PC-3 (cell line): ENCODE measurements at regions not wholly inside any gene's neighbourhood (a gene's known extent, or its start where the extent isn't known, plus 50 kb on each side); places are given as distances from the start of the nearest gene placed in this dataset.

Experiments
- ATAC-seq: fragments of 200-7000 bp; cut with Tn5 transposase; 2 replicates; pipeline ENCODE4 v1.9.1; 2020; ENCODE audit warnings: mild to moderate bottlenecking, moderate library complexity
- BruUV-seq: library from RNA; stranded (reverse); fragments of 400-500 nt; replicated peaks from 2 replicates; lab custom pipeline; 2021; lab: Mats Ljungman, UMichigan
- CTCF ChIA-PET: fragments of 300-600 bp; sonication (Branson Sonifier 250); formaldehyde crosslinking; loops from one replicate; lab custom pipeline; 2022; ENCODE audit warnings: antibody characterized with exemption; lab: Charles Lee
- POLR2A ChIA-PET: fragments of 300-600 bp; sonication (Branson Sonifier 250); formaldehyde crosslinking; loops from one replicate; lab custom pipeline; 2022; ENCODE audit warnings: antibody characterized with exemption; ENCODE audit not compliant: unreplicated experiment; lab: Charles Lee
- DNase-seq: peaks from one replicate; pipeline ENCODE4 v3.0.0-alpha.2; 2015
- H2AFZ ChIP-seq: fragments of 300-600 bp; sonication (generic); 2 replicates; pipeline ENCODE4 v1.6.0; 2016; ENCODE audit warnings: antibody characterized with exemption, low read length
- H3F3A ChIP-seq: fragments of 300-600 bp; sonication (generic); one replicate; pipeline ENCODE4 v1.6.0; 2017; ENCODE audit warnings: antibody characterized with exemption, low read length, control low read depth, mild to moderate bottlenecking; ENCODE audit not compliant: unreplicated experiment
- H3K27ac ChIP-seq: fragments of 300-600 bp; sonication (generic); 2 replicates; pipeline ENCODE4 v1.5.1; 2016; ENCODE audit warnings: mild to moderate bottlenecking, low read length
- H3K27me3 ChIP-seq: fragments of 300-600 bp; sonication (generic); 2 replicates; pipeline ENCODE4 v1.6.1; 2016; ENCODE audit warnings: low read length, mixed read lengths
- H3K36me3 ChIP-seq: fragments of 300-600 bp; sonication (generic); 2 replicates; pipeline ENCODE4 v1.6.1; 2016; ENCODE audit warnings: low read depth, mixed run types, low read length, mixed read lengths
- H3K4me1 ChIP-seq: fragments of 300-600 bp; sonication (generic); 2 replicates; pipeline ENCODE4 v1.5.1; 2016; ENCODE audit warnings: low read length; ENCODE audit not compliant: insufficient read depth
- H3K4me2 ChIP-seq: fragments of 300-600 bp; sonication (generic); 2 replicates; pipeline ENCODE4 v1.6.0; 2016; ENCODE audit warnings: low read length
- H3K4me3 ChIP-seq: fragments of 300-600 bp; sonication (generic); 2 replicates; pipeline ENCODE4 v1.5.1; 2016; ENCODE audit warnings: mild to moderate bottlenecking, low read length, mixed read lengths
- H3K79me2 ChIP-seq: fragments of 300-600 bp; sonication (generic); 2 replicates; pipeline ENCODE4 v1.6.1; 2017; ENCODE audit warnings: low read length, mixed read lengths
- H3K9ac ChIP-seq: fragments of 300-600 bp; sonication (generic); 2 replicates; pipeline ENCODE4 v1.6.0; 2016; ENCODE audit warnings: mild to moderate bottlenecking, low read length
- H3K9me2 ChIP-seq: fragments of 300-600 bp; sonication (generic); replicated peaks from 2 replicates; pipeline ENCODE4 v1.6.1; 2016; ENCODE audit warnings: mixed run types, low read length, mixed read lengths
- H3K9me3 ChIP-seq: fragments of 300-600 bp; sonication (generic); 2 replicates; pipeline ENCODE4 v1.6.1; 2016; ENCODE audit warnings: low read length, mixed read lengths
- H4K20me1 ChIP-seq: fragments of 300-600 bp; sonication (generic); 2 replicates; pipeline ENCODE4 v1.6.1; 2016; ENCODE audit warnings: low read length, mixed read lengths
- CTCF ChIP-seq: fragments of 300-600 bp; sonication (generic); conservative IDR thresholded peaks from 2 replicates; pipeline ENCODE4 v1.5.1; 2017; ENCODE audit warnings: antibody characterized with exemption, low read depth, mild to moderate bottlenecking, low read length
- EZH2 ChIP-seq: fragments of 300-600 bp; sonication (generic); IDR thresholded peaks from one replicate; pipeline ENCODE4 v1.6.1; 2017; ENCODE audit warnings: antibody characterized with exemption, mild to moderate bottlenecking, low read length; ENCODE audit not compliant: unreplicated experiment
- EZH2phosphoT487 ChIP-seq: fragments of 300-600 bp; sonication (generic); IDR thresholded peaks from 2 replicates; pipeline ENCODE4 v1.6.1; 2018; ENCODE audit warnings: mild to moderate bottlenecking, antibody characterized with exemption, low read length, borderline replicate concordance
- intact Hi-C: fragments of 100-400 bp; cut with micrococcal nuclease; formaldehyde crosslinking; loops from 2 replicates; pipeline ENCODE4 v1.9.0; 2023

- TF ChIP-seq EZH2phosphoT487: no peak
- TF ChIP-seq EZH2: no peak
- no peak for TF ChIP-seq CTCF
- DNase-seq: no peak
- no peak overlapping the region for H3K9ac ChIP-seq
- no peaks in the 10 kb centered on the region for H3K9me3 ChIP-seq
- H3K36me3 ChIP-seq: no peaks in the 10 kb centered on the region
- H3K79me2 ChIP-seq: no peaks in the 10 kb centered on the region
- H3K27ac ChIP-seq: no peak overlapping the region
- no peaks in the 10 kb centered on the region for H4K20me1 ChIP-seq
- no peak overlapping the region for H3K4me3 ChIP-seq
- H2AFZ ChIP-seq: no peak overlapping the region
- H3K4me1 ChIP-seq: peaks cover 7% of the 10 kb centered on the region
- POLR2A ChIA-PET: no interaction called here
- CTCF ChIA-PET: no interaction called here
- BruUV-seq: no TSS peak
- intact Hi-C loops: no loop called here
- no peaks in the 10 kb centered on the region for H3K9me2 ChIP-seq
- no peak for ATAC-seq
- no peak overlapping the region for H3K4me2 ChIP-seq
- no peaks in the 10 kb centered on the region for H3F3A ChIP-seq
- H3K27me3 ChIP-seq: peaks cover 12% of the 10 kb centered on the region; the same call in 1 of the 2 replicates
Measured at GRCh38 chr10:43876976-43877375, 228.3 kb upstream of the ZNF32 start.

- POLR2A ChIA-PET: no interaction called here
- no TSS peak for BruUV-seq
- Histone ChIP-seq H4K20me1 (no peaks in the 10 kb centered on the region), H3K79me2 (no peaks in the 10 kb centered on the region), H3K9me2 (no peaks in the 10 kb centered on the region), H3K9ac (no peak overlapping the region), H3F3A (no peaks in the 10 kb centered on the region), H3K27me3 (peaks cover 12% of the 10 kb centered on the region; the same call in 1 of the 2 replicates), H3K36me3 (no peaks in the 10 kb centered on the region), H3K4me3 (no peak overlapping the region), H3K9me3 (no peaks in the 10 kb centered on the region), H3K4me1 (peaks cover 7% of the 10 kb centered on the region), H3K27ac (no peak overlapping the region), H3K4me2 (no peak overlapping the region), H2AFZ (no peak overlapping the region)
- DNase-seq (no peak), ATAC-seq (no peak)
- CTCF ChIA-PET: no interaction called here
- TF ChIP-seq EZH2: no peak
- no peak for TF ChIP-seq EZH2phosphoT487
- no peak for TF ChIP-seq CTCF
- intact Hi-C loops: no loop called here
Measured at GRCh38 chr10:43874984-43875383, 226.3 kb upstream of the ZNF32 start.

GRCh38 chr10:43873717-43874116 lies 225.0 kb upstream of the ZNF32 start:
- no peak overlapping the region for H3K27ac ChIP-seq
- ChIA-PET POLR2A (no interaction called here), CTCF (no interaction called here)
- DNase-seq (no peak), ATAC-seq (no peak)
- no peaks in the 10 kb centered on the region for H3K79me2 ChIP-seq
- no peaks in the 10 kb centered on the region for H3K9me2 ChIP-seq
- intact Hi-C loops: no loop called here
- no peak overlapping the region for H3K4me2 ChIP-seq
- no peak for TF ChIP-seq CTCF
- no peak for TF ChIP-seq EZH2
- no peak for TF ChIP-seq EZH2phosphoT487
- H3K9ac ChIP-seq: no peak overlapping the region
- H3K9me3 ChIP-seq: no peaks in the 10 kb centered on the region
- BruUV-seq: no TSS peak
- no peaks in the 10 kb centered on the region for H3K36me3 ChIP-seq
- peaks cover 10% of the 10 kb centered on the region; the same call in 1 of the 2 replicates for H3K27me3 ChIP-seq
- H4K20me1 ChIP-seq: no peaks in the 10 kb centered on the region
- no peak overlapping the region for H2AFZ ChIP-seq
- no peaks in the 10 kb centered on the region for H3F3A ChIP-seq
- no peak overlapping the region for H3K4me3 ChIP-seq
- H3K4me1 ChIP-seq: peaks cover 6% of the 10 kb centered on the region
